SJCRH30 (cell line): ENCODE measurements at regions not wholly inside any gene's neighbourhood (a gene's known extent, or its start where the extent isn't known, plus 50 kb on each side); places are given as distances from the start of the nearest gene placed in this dataset.
"Not testable (repeated sequence)": the region's sequence is repeated elsewhere in the genome, so short reads cannot be mapped to it uniquely, and the experiment has no call there.

Experiments used
- DNase-seq, 2 experiments: peaks; one replicate each; pipeline ENCODE4 v3.0.0-alpha.2; 2015 to 2020
- H3K27ac ChIP-seq: fragments of 250-450 bp; sonication (Bioruptor Pico); 2 replicates; pipeline ENCODE4 v1.5.1; 2020; ENCODE audit warnings: mild to moderate bottlenecking, moderate library complexity
- H3K27me3 ChIP-seq: fragments of 250-450 bp; sonication (Bioruptor Pico); 2 replicates; pipeline ENCODE4 v1.5.1; 2020; ENCODE audit warnings: mild to moderate bottlenecking, moderate library complexity
- H3K36me3 ChIP-seq: fragments of 250-450 bp; sonication (Bioruptor Pico); 2 replicates; pipeline ENCODE4 v1.5.1; 2020; ENCODE audit warnings: mild to moderate bottlenecking, moderate library complexity
- H3K4me1 ChIP-seq: fragments of 250-450 bp; sonication (Bioruptor Pico); 2 replicates; pipeline ENCODE4 v1.5.1; 2020; ENCODE audit warnings: mild to moderate bottlenecking, moderate library complexity
- H3K4me3 ChIP-seq: fragments of 250-450 bp; sonication (Bioruptor Pico); 2 replicates; pipeline ENCODE4 v1.5.1; 2020; ENCODE audit warnings: mild to moderate bottlenecking, moderate library complexity
- H3K9me3 ChIP-seq: fragments of 250-450 bp; sonication (Bioruptor Pico); replicated peaks from 2 replicates; pipeline ENCODE4 v1.5.1; 2020; ENCODE audit warnings: mild to moderate bottlenecking, moderate library complexity

GRCh38 chr1:25118546-25118945 is 113.8 kb downstream of the SYF2 start:
- Histone ChIP-seq H3K27me3 (no peaks in the 10 kb centered on the region; the same call in 1 of the 2 replicates), H3K4me1 (no peaks in the 10 kb centered on the region), H3K27ac (no peak overlapping the region), H3K4me3 (no peak overlapping the region), H3K9me3 (0 out of 2 replicates have a peak, but pooled peaks cover 3% of the 10 kb centered on the region), H3K36me3 (no peaks in the 10 kb centered on the region)
- no peak for DNase-seq

GRCh38 chr1:25117233-25117823 is 115.0 kb downstream of the SYF2 start:
- Histone ChIP-seq H3K9me3 (0 out of 2 replicates have a peak, but pooled peaks cover 3% of the 10 kb centered on the region), H3K4me1 (no peaks in the 10 kb centered on the region), H3K27me3 (no peaks in the 10 kb centered on the region; the same call in 1 of the 2 replicates), H3K27ac (no peak overlapping the region), H3K4me3 (no peak overlapping the region), H3K36me3 (no peaks in the 10 kb centered on the region)
- peak in 1 of 2 experiments; percentile 11 for DNase-seq

GRCh38 chr1:25116832-25117231 is 115.5 kb downstream of the SYF2 start:
- 0 out of 2 replicates have a peak, but pooled peaks cover 3% of the 10 kb centered on the region for H3K9me3 ChIP-seq
- H3K27ac ChIP-seq: no peak overlapping the region
- H3K4me1 ChIP-seq: no peaks in the 10 kb centered on the region
- H3K4me3 ChIP-seq: no peak overlapping the region
- DNase-seq: no peak
- H3K27me3 ChIP-seq: no peaks in the 10 kb centered on the region; the same call in 1 of the 2 replicates
- no peaks in the 10 kb centered on the region for H3K36me3 ChIP-seq

DNA sequence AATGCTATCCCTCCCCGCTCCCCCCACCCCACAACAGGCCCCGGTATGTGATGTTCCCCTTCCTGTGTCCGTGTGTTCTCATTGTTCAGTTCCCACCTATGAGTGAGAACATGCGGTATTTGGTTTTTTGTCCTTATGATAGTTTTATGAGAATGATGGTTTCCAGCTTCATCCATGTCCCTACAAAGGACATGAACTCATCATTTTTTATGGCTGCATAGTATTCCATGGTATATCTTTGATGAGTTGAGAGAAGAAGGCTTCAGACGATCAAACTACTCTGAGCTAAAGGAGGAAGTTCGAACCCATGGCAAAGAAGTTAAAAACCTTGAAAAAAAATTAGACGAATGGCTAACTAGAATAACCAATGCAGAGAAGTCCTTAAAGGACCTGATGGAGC is 116.2 kb downstream of the SYF2 start:
- not testable (repeated sequence) for H3K27me3 ChIP-seq, H3K36me3 ChIP-seq

DNA sequence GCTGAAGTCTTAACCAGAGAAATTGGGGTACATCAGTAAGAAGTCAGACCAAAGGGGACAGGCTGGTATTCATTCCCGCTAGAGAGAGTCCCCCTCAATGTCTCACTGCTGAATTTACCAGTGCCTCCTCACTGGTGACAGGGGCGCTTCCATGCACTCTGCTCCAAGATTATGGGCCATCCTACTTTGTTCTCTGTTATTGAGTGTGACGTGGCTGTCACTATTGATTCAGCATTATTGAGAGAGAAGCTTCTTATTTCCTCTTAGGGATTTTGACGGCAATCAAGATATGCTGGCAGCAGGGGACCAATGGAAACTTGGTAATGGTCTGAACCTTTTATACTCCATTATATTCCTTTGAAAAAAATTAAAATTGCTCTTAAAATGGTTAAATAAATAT is 118.6 kb downstream of the SYF2 start:
- Histone ChIP-seq H3K4me1 (no peaks in the 10 kb centered on the region), H3K36me3 (no peaks in the 10 kb centered on the region), H3K4me3 (no peak overlapping the region), H3K27me3 (no peaks in the 10 kb centered on the region), H3K9me3 (0 out of 2 replicates have a peak, but pooled peaks cover 3% of the 10 kb centered on the region), H3K27ac (no peak overlapping the region)
- no peak for DNase-seq

More for the DNA sequence above, 116.2 kb downstream of the SYF2 start:
- DNase-seq, H3K4me3 ChIP-seq, H3K9me3 ChIP-seq, H3K4me1 ChIP-seq, H3K27ac ChIP-seq: not testable (repeated sequence)

DNA sequence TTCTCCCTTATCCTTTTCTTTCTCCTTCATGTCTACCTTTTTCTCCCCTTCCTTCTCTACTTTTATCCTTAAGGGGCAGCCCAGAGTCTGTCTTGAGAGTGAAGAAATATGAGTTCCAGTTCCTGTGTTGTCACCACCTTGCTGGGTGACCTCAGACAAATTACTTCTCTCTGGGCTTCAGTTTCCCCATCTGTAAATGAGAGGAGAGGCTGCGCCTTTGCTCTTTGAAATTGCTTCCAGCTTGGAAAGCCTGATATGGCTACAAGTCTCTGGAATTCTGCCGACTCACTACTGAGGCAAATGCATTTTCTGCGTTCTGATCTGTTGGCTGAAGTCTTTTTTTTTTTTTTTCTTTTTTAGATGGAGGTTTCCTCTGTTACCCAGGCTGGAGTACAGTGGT is 119.2 kb downstream of the SYF2 start:
- Histone ChIP-seq H3K36me3 (no peaks in the 10 kb centered on the region), H3K9me3 (0 out of 2 replicates have a peak, but pooled peaks cover 3% of the 10 kb centered on the region), H3K4me1 (no peaks in the 10 kb centered on the region), H3K27me3 (no peaks in the 10 kb centered on the region), H3K27ac (no peak overlapping the region), H3K4me3 (no peak overlapping the region)
- no peak for DNase-seq

DNA sequence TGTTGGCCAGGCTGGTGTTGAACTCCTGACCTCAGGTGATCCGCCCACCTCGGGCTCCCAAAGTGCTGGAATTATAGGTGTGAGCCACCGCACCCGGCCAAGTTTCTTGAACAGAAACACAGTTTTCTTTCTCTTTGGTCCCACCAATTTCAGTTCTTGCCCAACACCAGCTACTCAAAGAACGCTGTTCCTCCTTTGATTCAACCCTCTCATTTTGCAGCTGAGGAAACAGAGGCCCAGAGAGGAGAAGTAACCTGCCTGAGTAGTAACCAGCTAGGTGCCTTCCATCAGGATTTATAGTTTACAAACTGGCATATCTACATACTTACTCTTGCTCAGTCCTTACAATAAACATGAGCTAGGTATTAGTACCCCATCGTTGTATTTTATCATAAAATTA is 119.9 kb downstream of the SYF2 start:
- Histone ChIP-seq H3K27ac (no peak overlapping the region), H3K36me3 (no peaks in the 10 kb centered on the region), H3K4me1 (no peaks in the 10 kb centered on the region), H3K4me3 (no peak overlapping the region), H3K27me3 (no peaks in the 10 kb centered on the region), H3K9me3 (0 out of 2 replicates have a peak, but pooled peaks cover 3% of the 10 kb centered on the region)
- DNase-seq: no peak

DNA sequence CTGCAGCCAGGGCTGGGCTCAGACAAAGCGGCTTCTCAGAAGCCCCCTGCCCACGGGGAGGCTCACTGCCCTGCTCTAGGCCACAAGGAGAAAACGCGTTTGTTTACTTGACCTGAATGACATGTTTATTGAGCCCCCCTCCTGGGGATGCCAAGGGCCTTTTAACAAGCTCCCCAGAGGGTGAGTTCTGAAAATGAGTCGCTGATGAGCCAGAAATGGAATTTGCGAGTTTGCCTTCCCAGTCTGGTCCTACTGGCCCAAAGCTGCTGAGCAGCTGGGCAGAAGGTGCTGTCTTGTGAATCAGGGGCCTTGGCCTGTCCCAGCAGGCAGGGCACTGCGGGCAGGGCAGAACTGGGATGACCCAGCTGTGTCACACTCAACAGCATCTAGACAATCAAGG is 120.6 kb downstream of the SYF2 start:
- Histone ChIP-seq H3K27ac (no peak overlapping the region), H3K9me3 (no peaks in the 10 kb centered on the region), H3K27me3 (no peaks in the 10 kb centered on the region), H3K36me3 (no peaks in the 10 kb centered on the region), H3K4me3 (no peak overlapping the region), H3K4me1 (no peaks in the 10 kb centered on the region)
- no peak for DNase-seq

DNA sequence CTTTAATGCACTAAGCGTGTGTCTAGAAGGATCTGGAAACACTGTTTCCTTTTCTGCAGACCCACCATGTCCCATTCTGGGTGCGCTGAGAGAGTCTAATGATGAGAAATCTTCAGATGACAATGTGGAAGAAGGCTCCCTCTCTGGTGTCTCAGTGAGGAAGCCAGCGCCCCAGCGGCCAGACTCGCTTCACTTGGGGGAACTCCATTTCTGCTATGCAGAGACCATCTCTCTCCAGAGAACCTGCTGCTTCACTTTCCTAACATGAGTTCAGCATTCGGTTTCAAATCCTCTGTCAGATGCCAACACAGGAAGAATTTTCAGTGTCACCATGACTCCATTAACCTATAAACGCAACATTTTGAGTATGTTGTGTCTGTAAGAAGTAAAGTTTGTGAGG is 121.8 kb downstream of the SYF2 start:
- Histone ChIP-seq H3K4me1 (no peaks in the 10 kb centered on the region), H3K27me3 (no peaks in the 10 kb centered on the region), H3K9me3 (no peaks in the 10 kb centered on the region), H3K27ac (no peak overlapping the region), H3K36me3 (no peaks in the 10 kb centered on the region), H3K4me3 (no peak overlapping the region)
- no peak for DNase-seq

GRCh38 chr1:25110036-25110435 is 122.3 kb downstream of the SYF2 start:
- Histone ChIP-seq H3K9me3 (no peaks in the 10 kb centered on the region), H3K27ac (no peak overlapping the region), H3K27me3 (no peaks in the 10 kb centered on the region), H3K36me3 (no peaks in the 10 kb centered on the region), H3K4me1 (no peaks in the 10 kb centered on the region), H3K4me3 (no peak overlapping the region)
- no peak for DNase-seq

DNA sequence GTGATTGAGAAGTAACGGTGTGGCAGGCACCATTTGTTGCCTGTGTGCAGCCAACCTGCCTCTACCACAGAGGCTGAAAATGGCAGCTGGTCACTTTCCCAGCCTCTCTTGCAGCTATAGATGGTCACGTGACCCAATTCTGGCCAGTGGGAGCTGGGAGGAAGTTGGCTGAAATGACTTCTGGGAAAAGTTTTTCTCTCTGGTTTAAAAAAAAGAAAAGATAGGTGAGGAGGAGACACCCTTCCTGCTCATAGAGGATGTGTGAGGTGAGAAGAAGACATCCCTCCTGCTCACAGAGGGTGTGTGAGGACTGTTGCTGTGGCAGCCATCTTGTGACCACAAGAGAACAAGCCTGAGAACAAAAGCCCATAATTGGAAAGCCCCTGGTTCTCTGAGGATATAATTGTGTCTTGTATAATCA is 122.8 kb downstream of the SYF2 start:
- Histone ChIP-seq H3K36me3 (no peaks in the 10 kb centered on the region), H3K27ac (no peak overlapping the region), H3K27me3 (no peaks in the 10 kb centered on the region)

DNA sequence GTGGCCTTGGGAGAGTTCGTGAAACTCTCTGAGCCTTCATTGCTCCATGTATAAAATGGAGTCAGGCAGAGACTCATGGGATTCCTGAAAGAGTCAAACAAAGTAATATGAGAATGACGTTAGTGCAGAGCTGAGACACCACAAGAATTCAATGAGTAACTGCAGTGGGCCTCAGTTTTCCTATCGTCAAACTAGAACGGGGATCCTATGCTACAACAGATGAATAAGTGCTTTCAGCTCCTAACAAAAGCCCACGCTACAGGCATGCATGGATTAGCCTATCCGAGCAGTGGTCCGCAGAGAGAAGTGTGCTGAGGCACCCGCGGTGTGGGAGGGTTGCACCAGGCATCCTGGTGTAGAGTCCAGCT is 124.7 kb downstream of the SYF2 start:
- H3K27me3 ChIP-seq: no peaks in the 10 kb centered on the region
- H3K9me3 ChIP-seq: no peaks in the 10 kb centered on the region
- H3K27ac ChIP-seq: no peak overlapping the region
- no peak overlapping the region for H3K4me3 ChIP-seq
- no peaks in the 10 kb centered on the region for H3K4me1 ChIP-seq
- H3K36me3 ChIP-seq: no peaks in the 10 kb centered on the region
- DNase-seq: no peak

More for the DNA sequence above, 122.8 kb downstream of the SYF2 start:
- DNase-seq: no peak
- H3K4me1 ChIP-seq: no peaks in the 10 kb centered on the region
- no peaks in the 10 kb centered on the region for H3K9me3 ChIP-seq
- no peak overlapping the region for H3K4me3 ChIP-seq

GRCh38 chr1:25106976-25107642 is 125.2 kb downstream of the SYF2 start:
- Histone ChIP-seq H3K36me3 (no peaks in the 10 kb centered on the region), H3K4me1 (no peaks in the 10 kb centered on the region), H3K27me3 (no peaks in the 10 kb centered on the region), H3K4me3 (no peak overlapping the region), H3K27ac (peak overlapping the region; percentile 6; the same call in 1 of the 2 replicates), H3K9me3 (no peaks in the 10 kb centered on the region)
- DNase-seq: peak in 1 of 2 experiments; percentile 14

DNA sequence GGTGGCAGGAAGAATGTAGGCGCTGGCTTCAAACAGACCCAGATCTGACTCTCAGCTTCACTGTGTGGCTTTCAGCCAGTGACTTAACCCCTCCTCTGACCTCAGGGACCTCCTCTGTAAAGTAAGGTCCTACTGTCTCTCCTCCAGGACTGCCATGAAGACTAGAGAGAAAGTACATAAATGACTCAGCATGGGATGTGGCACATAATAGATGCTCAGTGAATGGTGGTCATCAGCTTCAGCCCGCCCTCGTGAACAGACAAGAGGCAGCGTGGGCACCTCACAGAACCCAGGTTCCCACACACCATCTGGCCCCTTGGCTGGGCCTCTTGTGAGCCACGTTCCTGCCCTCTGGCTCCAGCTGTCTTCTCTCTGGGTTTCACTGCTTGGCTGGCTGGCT is 126.0 kb downstream of the SYF2 start:
- peak; percentile 35 to 48 for DNase-seq
- H3K4me3 ChIP-seq: no peak overlapping the region
- H3K27me3 ChIP-seq: no peaks in the 10 kb centered on the region
- H3K27ac ChIP-seq: no peak overlapping the region; the same call in 1 of the 2 replicates
- no peaks in the 10 kb centered on the region for H3K36me3 ChIP-seq
- H3K9me3 ChIP-seq: no peaks in the 10 kb centered on the region
- H3K4me1 ChIP-seq: no peaks in the 10 kb centered on the region

DNA sequence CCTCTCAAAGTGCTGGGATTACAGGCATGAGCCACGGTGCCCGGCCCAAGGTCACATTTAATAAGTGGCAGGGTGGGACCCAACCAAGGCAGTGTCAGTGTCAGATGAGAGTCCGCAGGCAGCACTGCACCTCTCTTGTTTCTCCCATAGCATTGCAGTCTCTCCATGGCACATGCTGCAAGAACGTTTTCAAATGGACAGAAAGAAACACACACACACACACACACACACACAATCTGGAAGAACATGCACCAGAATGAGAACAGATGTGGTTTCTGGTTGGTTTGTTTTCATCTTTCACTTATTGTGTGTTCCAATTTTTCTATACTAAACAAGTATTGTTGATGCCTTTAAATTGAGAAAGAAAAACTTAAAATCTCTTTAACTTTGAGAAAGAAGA is 126.5 kb downstream of the SYF2 start:
- Histone ChIP-seq H3K9me3 (no peaks in the 10 kb centered on the region), H3K36me3 (no peaks in the 10 kb centered on the region), H3K4me3 (no peak overlapping the region), H3K27me3 (no peaks in the 10 kb centered on the region), H3K4me1 (no peaks in the 10 kb centered on the region), H3K27ac (no peak overlapping the region)
- no peak for DNase-seq
